Spleen (tissue), 11 donors: ENCODE measurements at regions not wholly inside any gene's neighbourhood (a gene's known extent, or its start where the extent isn't known, plus 50 kb on each side); places are given as distances from the start of the nearest gene placed in this dataset.
A peak's percentile ranks its signal among the peaks of the same experiment; 100 is the strongest.
"Not testable (repeated sequence)": the region's sequence is repeated elsewhere in the genome, so short reads cannot be mapped to it uniquely, and the experiment has no call there.

Experiments used
- DNase-seq: peaks from one replicate; pipeline ENCODE4 v3.0.0-alpha.2; 2020
- H3K27ac ChIP-seq, 8 donors: fragments of 200-600 bp; sonication (generic) in 7 of 8; 1 replicate in 4 of 8; 2 replicates in 4 of 8; pipeline versions ENCODE4 v1.5.0 to v1.8.0; 2016 to 2021; ENCODE audit warnings: inconsistent platforms in 4 of 8, mild to moderate bottlenecking in 4 of 8, moderate library complexity in 1 of 8
- H3K27me3 ChIP-seq, 7 donors: fragments of 200-600 bp; sonication (generic) in 6 of 7; replicated peaks in 1 of 7; 1 replicate in 4 of 7; 2 replicates in 3 of 7; pipeline versions ENCODE4 v1.5.0 to v1.8.0; 2016 to 2021; ENCODE audit warnings: inconsistent platforms in 3 of 7, mild to moderate bottlenecking in 1 of 7
- H3K36me3 ChIP-seq, 6 donors: fragments of 200-600 bp; sonication (generic) in 5 of 6; 1 replicate in 4 of 6; 2 replicates in 2 of 6; pipeline versions ENCODE4 v1.5.0 to v1.8.0; 2016 to 2021; ENCODE audit warnings: inconsistent platforms in 2 of 6
- H3K4me1 ChIP-seq, 6 donors: fragments of 200-600 bp; sonication (generic) in 5 of 6; 1 replicate in 3 of 6; 2 replicates in 3 of 6; pipeline versions ENCODE4 v1.5.0 to v1.8.0; 2016 to 2021; ENCODE audit warnings: inconsistent platforms in 3 of 6
- H3K4me3 ChIP-seq, 8 donors: fragments of 200-600 bp; sonication (generic) in 7 of 8; 1 replicate in 4 of 8; 2 replicates in 4 of 8; pipeline versions ENCODE4 v1.5.0 to v1.8.0; 2016 to 2021; ENCODE audit warnings: inconsistent platforms in 4 of 8, mild to moderate bottlenecking in 4 of 8, moderate library complexity in 2 of 8
- H3K9me3 ChIP-seq, 8 donors: fragments of 200-600 bp; sonication (generic) in 7 of 8; 1 replicate in 4 of 8; 2 replicates in 4 of 8; pipeline versions ENCODE4 v1.5.0 to v1.8.0; 2016 to 2021; ENCODE audit warnings: inconsistent platforms in 4 of 8
- POLR2A ChIP-seq, 3 donors: fragments of 450-650 bp; IDR thresholded peaks; one replicate each; pipeline ENCODE4 v1.5.1; 2017; ENCODE audit warnings: antibody characterized with exemption in 3 of 3, mild to moderate bottlenecking in 1 of 3
- POLR2AphosphoS5 ChIP-seq, 3 donors: sonication (generic); formaldehyde crosslinking; IDR thresholded peaks; one replicate each; pipeline ENCODE4 v1.5.1; 2017; ENCODE audit warnings: antibody characterized with exemption in 3 of 3
- WGBS, 5 donors: extraction: QIAGEN DNeasy Blood & Tissue Kit in 3 of 5; methylation state at CpG; one replicate each; pipeline versions ENCODE4 v1.1.5 to v1.1.7; 2013 to 2018; 5-methylcytosine and 5-hydroxymethylcytosine counted together
- intact Hi-C: fragments of 100-400 bp; cut with DNase I; formaldehyde crosslinking; loops from one replicate; pipeline ENCODE4 v1.15.0; 2023; ENCODE audit warnings: low total_unique reads
- TF ChIP-seq, protein P1 (sequence below), 11 experiments: fragments of 200-600 bp in 7 of 11; fragments of 450-650 bp in 4 of 11; sonication (generic) in 4 of 11; IDR thresholded peaks in 8 of 11; conservative IDR thresholded peaks in 3 of 11; 1 replicate in 7 of 11; 2 replicates in 4 of 11; pipeline versions ENCODE4 v1.4.0 to v1.8.0; 2016 to 2021; ENCODE audit warnings: antibody characterized with exemption in 11 of 11, inconsistent platforms in 4 of 11, mild to moderate bottlenecking in 1 of 11
- donor health status: healthy with polysubstance abuse.
- donor health status: DM: no; HTN: no; CAD: no; lungs with moderate emphysema.
- donor health status: DM: no; HTN: no; CAD: no.
- donor health status: Bipolar disorder and iron deficiency.
- donor health status: healthy.
- donor health status: DM: no; HTN: no; CAD: no.
- donor health status: DM: yes; HTN: yes; CAD: no.

DNA sequence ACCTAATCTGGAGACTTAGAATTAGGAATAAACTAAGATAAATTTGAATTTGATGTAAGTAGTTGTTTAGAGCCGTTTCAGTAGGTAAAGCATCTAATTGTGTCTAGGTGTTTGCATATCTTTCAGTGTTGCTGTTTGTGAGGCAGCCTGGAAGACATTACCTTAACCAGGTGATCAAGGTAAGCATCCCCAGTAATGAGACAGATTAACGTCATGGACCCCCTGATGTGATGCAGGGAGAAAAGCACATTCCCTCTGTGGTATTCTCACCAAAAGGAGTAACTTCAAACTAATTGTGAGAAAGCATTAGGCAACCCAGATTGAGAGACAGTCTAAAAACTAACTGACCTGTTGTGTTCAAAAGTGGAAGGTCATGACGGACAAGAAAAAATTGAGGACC is 251.6 kb downstream of the NUAK1 start:
- intact Hi-C loops = no loop called here
- no peak overlapping the region for H3K4me3 ChIP-seq
- H3K4me1 ChIP-seq = no peaks in the 10 kb centered on the region
- no peak overlapping the region for H3K27ac ChIP-seq
- TF ChIP-seq, protein P1, sequence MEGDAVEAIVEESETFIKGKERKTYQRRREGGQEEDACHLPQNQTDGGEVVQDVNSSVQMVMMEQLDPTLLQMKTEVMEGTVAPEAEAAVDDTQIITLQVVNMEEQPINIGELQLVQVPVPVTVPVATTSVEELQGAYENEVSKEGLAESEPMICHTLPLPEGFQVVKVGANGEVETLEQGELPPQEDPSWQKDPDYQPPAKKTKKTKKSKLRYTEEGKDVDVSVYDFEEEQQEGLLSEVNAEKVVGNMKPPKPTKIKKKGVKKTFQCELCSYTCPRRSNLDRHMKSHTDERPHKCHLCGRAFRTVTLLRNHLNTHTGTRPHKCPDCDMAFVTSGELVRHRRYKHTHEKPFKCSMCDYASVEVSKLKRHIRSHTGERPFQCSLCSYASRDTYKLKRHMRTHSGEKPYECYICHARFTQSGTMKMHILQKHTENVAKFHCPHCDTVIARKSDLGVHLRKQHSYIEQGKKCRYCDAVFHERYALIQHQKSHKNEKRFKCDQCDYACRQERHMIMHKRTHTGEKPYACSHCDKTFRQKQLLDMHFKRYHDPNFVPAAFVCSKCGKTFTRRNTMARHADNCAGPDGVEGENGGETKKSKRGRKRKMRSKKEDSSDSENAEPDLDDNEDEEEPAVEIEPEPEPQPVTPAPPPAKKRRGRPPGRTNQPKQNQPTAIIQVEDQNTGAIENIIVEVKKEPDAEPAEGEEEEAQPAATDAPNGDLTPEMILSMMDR (IDR thresholded peaks at IDR 0.05 in 8 of 11, conservative IDR thresholded peaks at IDR 0.05 in 3 of 11) = no peak
- TF ChIP-seq POLR2A (IDR thresholded peaks at IDR 0.05) = no peak
- no peak for TF ChIP-seq POLR2AphosphoS5 (IDR thresholded peaks at IDR 0.05)
- peaks cover 0 to 7% (median 0%) of the 10 kb centered on the region in 8 donors for H3K9me3 ChIP-seq
- peaks cover 0 to 4% (median 0%) of the 10 kb centered on the region in 7 donors for H3K27me3 ChIP-seq
- DNase-seq = no peak
- H3K36me3 ChIP-seq = no peaks in the 10 kb centered on the region
- 64 to 92% (median 83%) methylated on average over 3 of the region's 3 CpGs for WGBS, 5 donors

DNA sequence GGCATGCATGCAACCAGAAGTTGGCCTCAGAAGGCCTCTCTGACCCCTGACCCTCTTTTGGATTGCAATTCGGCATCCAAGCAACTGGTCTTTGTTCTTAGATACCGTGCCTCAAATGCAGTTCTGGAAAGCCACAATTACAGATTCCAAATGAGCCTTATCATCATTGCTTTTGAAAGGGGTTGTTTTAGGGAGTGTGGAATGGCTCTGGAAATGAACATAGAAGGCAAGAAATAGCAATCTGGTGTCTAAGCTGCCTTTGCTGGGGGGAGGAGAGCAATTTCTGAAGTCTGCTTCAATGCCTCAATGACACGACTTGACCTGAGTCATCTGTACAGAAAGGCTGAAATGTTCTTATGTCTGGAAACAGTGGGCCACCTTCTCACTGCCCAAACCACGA is 250.1 kb downstream of the NUAK1 start:
- Histone ChIP-seq H3K4me1 (no peaks in the 10 kb centered on the region), H3K4me3 (no peak overlapping the region), H3K9me3 (peaks cover 0 to 7% (median 0%) of the 10 kb centered on the region in 8 donors), H3K36me3 (no peaks in the 10 kb centered on the region), H3K27me3 (peaks cover 0 to 4% (median 0%) of the 10 kb centered on the region in 7 donors), H3K27ac (peak overlapping the region in 1 of 8 donors; percentile 43)
- DNase-seq = no peak
- TF ChIP-seq POLR2A (IDR thresholded peaks at IDR 0.05) (no peak), POLR2AphosphoS5 (IDR thresholded peaks at IDR 0.05) (no peak)
- TF ChIP-seq, protein P1 (IDR thresholded peaks at IDR 0.05 in 8 of 11, conservative IDR thresholded peaks at IDR 0.05 in 3 of 11) = no peak
- WGBS, 5 donors = 65 to 73% (median 68%) methylated on average over 4 of the region's 4 CpGs
- intact Hi-C loops = no loop called here

DNA sequence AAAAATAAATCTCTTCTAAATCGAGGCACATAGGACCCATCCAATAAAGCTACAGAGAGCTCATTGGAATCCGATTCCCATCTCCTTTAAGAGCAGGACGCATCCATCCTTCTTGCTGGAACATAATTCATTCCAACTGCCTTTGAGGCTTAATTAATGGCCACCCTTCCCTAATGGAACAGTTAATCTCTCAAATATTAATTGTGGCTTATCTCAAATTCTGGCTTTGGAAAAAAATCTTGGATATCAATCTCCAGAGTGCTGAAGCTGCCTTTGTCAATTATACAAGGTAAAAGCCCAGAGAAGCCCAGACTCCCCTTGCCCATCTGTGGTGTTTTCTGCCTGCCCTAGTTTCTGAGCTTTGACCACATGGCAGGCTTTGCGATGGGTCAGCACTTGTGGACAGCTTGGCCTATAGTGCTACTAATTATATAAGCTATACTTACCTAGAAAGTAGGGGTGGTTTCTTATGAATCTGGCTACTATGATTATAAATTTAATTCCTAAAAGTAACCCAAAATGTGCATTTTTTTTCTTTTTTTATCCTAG is 246.3 kb downstream of the NUAK1 start:
- no peaks in the 10 kb centered on the region for H3K4me1 ChIP-seq
- H3K4me3 ChIP-seq = no peak overlapping the region
- no peak for DNase-seq
- intact Hi-C loops = no loop called here
- no peak overlapping the region for H3K27ac ChIP-seq
- no peaks in the 10 kb centered on the region for H3K27me3 ChIP-seq
- no peak for TF ChIP-seq POLR2A (IDR thresholded peaks at IDR 0.05)
- TF ChIP-seq POLR2AphosphoS5 (IDR thresholded peaks at IDR 0.05) = no peak
- TF ChIP-seq, protein P1 (IDR thresholded peaks at IDR 0.05 in 8 of 11, conservative IDR thresholded peaks at IDR 0.05 in 3 of 11) = no peak
- H3K9me3 ChIP-seq = peaks cover 0 to 7% (median 0%) of the 10 kb centered on the region in 8 donors
- 61 to 87% (median 83%) methylated on average over 4 of the region's 4 CpGs for WGBS, 5 donors
- no peaks in the 10 kb centered on the region for H3K36me3 ChIP-seq

DNA sequence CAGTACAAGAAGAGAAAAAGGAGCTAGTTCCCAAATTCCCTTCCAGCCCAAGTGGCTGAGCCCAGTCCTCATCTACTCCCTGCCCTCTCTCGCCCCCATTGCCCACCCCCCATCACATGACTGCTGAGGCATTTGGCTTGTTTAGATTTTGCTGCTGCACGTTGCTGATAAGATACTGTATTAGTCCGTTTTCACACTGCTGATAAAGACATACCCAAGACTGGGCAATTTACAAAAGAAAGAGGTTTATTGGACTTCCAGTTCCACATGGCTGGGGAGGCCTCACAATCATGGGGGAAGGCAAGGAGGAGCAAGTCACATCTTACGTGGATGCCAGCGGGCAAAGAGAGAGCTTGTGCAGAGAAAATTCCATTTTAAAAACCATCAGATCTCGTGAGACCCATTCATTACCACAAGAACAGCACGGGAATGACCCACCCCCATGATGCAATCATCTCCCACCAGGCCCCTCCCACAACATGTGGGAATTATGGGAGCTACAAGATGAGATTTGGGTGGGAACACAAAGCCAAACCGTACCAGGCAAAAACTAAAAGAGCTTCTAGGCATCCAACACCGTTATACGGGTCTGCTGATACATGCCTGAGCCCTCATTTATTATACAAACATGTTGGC is 243.4 kb downstream of the NUAK1 start:
- H3K4me1 ChIP-seq, DNase-seq, H3K9me3 ChIP-seq, H3K27ac ChIP-seq, H3K36me3 ChIP-seq, H3K4me3 ChIP-seq, intact Hi-C loops, H3K27me3 ChIP-seq: not testable (repeated sequence)
- 77 to 88% (median 81%) methylated on average over 10 of the region's 10 CpGs for WGBS, 5 donors
